Heart right ventricle (tissue), 16 donors: ENCODE measurements at regions not wholly inside any gene's neighbourhood (a gene's known extent, or its start where the extent isn't known, plus 50 kb on each side); places are given as distances from the start of the nearest gene placed in this dataset.
A peak's percentile ranks its signal among the peaks of the same experiment; 100 is the strongest.

ENCODE experiments used
- ATAC-seq, 8 donors: fragments of 200-7000 bp; cut with Tn5 transposase; one replicate each; pipeline ENCODE4 v1.9.1; 2020; ENCODE audit warnings: mild to moderate bottlenecking in 8 of 8, moderate library complexity in 8 of 8, moderate number of reproducible peaks in 1 of 8
- DNase-seq, 2 donors: peaks; one replicate each; pipeline ENCODE4 v3.0.0-alpha.2; 2020
- H3K27ac ChIP-seq, 10 donors: fragments of 200-600 bp; sonication (generic) in 2 of 10; one replicate each; pipeline versions ENCODE4 v1.5.0 to v1.8.0; 2020 to 2022; ENCODE audit warnings: mild to moderate bottlenecking in 3 of 10
- H3K27me3 ChIP-seq, 7 donors: fragments of 200-600 bp; one replicate each; pipeline ENCODE4 v1.8.0; 2021 to 2022; ENCODE audit warnings: mild to moderate bottlenecking in 2 of 7
- H3K36me3 ChIP-seq, 9 donors: fragments of 200-600 bp; sonication (generic) in 1 of 9; one replicate each; pipeline versions ENCODE4 v1.5.0 to v1.8.0; 2020 to 2022; ENCODE audit warnings: mild to moderate bottlenecking in 2 of 9
- H3K4me1 ChIP-seq, 9 donors: fragments of 200-600 bp; sonication (generic) in 1 of 9; one replicate each; pipeline versions ENCODE4 v1.5.0 to v1.8.0; 2020 to 2022; ENCODE audit warnings: mild to moderate bottlenecking in 4 of 9
- H3K4me3 ChIP-seq, 10 donors: fragments of 200-600 bp; sonication (generic) in 2 of 10; one replicate each; pipeline versions ENCODE4 v1.5.0 to v1.8.0; 2020 to 2022; ENCODE audit warnings: mild to moderate bottlenecking in 7 of 10, moderate library complexity in 2 of 10
- H3K9me3 ChIP-seq, 11 donors: fragments of 200-600 bp in 10 of 11; sonication (generic) in 2 of 11; one replicate each; pipeline versions ENCODE4 v1.5.0 to v1.8.0; 2013 to 2022; ENCODE audit warnings: mild to moderate bottlenecking in 2 of 11, control low read depth in 1 of 11, moderate library complexity in 1 of 11
- WGBS, 2 donors: extraction: QIAGEN DNeasy Blood & Tissue Kit; methylation state at CpG; one replicate each; pipeline ENCODE4 v1.1.7; 2013; ENCODE audit warnings: inconsistent platforms in 1 of 2; 5-methylcytosine and 5-hydroxymethylcytosine counted together
- intact Hi-C, 10 donors: fragments of 100-400 bp; cut with DNase I; formaldehyde crosslinking; loops; one replicate each; pipeline versions ENCODE4 v1.11.1 to v1.14.2; 2022
- TF ChIP-seq, protein P1 (sequence below), 9 donors: fragments of 200-600 bp; sonication (generic) in 2 of 9; IDR thresholded peaks; one replicate each; pipeline versions ENCODE4 v1.5.0 to v1.8.0; 2021 to 2022; ENCODE audit warnings: antibody characterized with exemption in 9 of 9, mild to moderate bottlenecking in 5 of 9, moderate library complexity in 1 of 9
- donor health status: Arrhythmogenic right ventricular cardiomyopathy.
- donor health status: ischemic (EF 13 %, LVEDD 7.1; RV severe dilation, severe dysfunction).
- donor health status: healthy with polysubstance abuse.
- donor health status: DM: no; HTN: yes; CAD: no.
- donor health status: DM: no; HTN: no; CAD: no.
- donor health status: ischemic (EF 25% LVEDD 6.9; RV normal size, moderate dysfunction).
- donor health status: ischemic (EF 25% LVEDD 5.7; RV mildly dilated, moderate dysfunction).
- donor health status: healthy.
- donor health status: DM: yes; HTN: yes; CAD: no.
- donor health status: Ischemic cardiomyopathy.
- donor health status: ischemic (EF 35%, LVEDD 5.7; RV mildly dilated, moderate dysfunction).
- donor health status: nonischemic (EF 11% LVEDD 7.7; RV severe dilation, severe dysfunction).
- donor health status: DM: yes; HTN: yes; CAD: no.
- donor health status: PGD.
- donor health status: ischemic (EF 29% LVEDD 5.4; RV normal size, mild dysfunction).
- donor health status: nonischemic (EF 23%, LVEDD 6.1; RV moderate dilation, normal function).

DNA sequence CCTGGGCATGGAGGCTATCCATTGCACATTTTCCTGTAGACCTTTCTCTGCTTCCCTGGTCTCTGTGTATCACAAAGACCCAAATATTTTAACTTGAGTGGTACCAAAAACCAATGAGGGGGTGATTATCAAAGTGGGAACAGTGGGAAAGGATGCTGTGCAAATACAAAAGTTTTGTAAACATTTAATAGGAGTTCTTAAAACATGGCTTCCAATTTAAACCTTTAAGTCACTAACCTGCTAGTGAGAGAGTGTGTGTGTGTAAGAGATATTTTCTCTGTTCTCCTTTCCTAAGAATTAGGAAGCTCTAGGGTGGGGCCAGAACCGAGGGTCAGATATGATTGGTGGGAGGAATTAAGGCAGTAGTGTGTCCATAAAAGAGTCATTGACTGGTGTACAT, 64.5 kb upstream of the ARHGAP5 start:
- no peak for DNase-seq
- Histone ChIP-seq H3K9me3 (no peaks in the 10 kb centered on the region), H3K4me3 (no peak overlapping the region), H3K4me1 (peaks cover under 1 to 60% (median 19%) of the 10 kb centered on the region in 9 donors), H3K27ac (no peak overlapping the region), H3K27me3 (no peaks in the 10 kb centered on the region), H3K36me3 (no peaks in the 10 kb centered on the region)
- TF ChIP-seq, protein P1, sequence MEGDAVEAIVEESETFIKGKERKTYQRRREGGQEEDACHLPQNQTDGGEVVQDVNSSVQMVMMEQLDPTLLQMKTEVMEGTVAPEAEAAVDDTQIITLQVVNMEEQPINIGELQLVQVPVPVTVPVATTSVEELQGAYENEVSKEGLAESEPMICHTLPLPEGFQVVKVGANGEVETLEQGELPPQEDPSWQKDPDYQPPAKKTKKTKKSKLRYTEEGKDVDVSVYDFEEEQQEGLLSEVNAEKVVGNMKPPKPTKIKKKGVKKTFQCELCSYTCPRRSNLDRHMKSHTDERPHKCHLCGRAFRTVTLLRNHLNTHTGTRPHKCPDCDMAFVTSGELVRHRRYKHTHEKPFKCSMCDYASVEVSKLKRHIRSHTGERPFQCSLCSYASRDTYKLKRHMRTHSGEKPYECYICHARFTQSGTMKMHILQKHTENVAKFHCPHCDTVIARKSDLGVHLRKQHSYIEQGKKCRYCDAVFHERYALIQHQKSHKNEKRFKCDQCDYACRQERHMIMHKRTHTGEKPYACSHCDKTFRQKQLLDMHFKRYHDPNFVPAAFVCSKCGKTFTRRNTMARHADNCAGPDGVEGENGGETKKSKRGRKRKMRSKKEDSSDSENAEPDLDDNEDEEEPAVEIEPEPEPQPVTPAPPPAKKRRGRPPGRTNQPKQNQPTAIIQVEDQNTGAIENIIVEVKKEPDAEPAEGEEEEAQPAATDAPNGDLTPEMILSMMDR (IDR thresholded peaks at IDR 0.05), result no peak
- ATAC-seq, result no peak
- 65 to 83% methylated on average over 1 of the region's 1 CpG for WGBS, 2 donors
- intact Hi-C loops, result no loop called here

DNA sequence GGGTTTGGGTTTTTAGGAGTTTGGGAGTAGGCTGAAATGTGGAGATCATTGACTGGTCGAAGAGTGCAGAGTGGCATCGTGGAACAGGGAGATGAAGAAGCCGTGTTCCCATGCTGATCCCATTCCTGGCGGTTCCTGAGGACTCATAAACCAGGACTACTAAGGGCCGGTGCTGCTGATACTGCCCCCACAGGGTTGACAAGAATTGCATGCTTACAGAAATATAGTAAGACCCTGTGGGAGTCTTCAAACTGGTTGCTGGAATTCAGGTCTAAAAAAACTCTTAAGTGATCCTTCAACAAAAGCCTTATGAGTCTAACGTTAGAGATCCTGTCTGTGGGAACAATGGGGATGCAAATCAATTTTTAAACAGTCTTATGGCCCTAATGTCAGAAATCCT, 64.0 kb upstream of the ARHGAP5 start:
- Histone ChIP-seq H3K27ac (no peak overlapping the region), H3K27me3 (no peaks in the 10 kb centered on the region), H3K9me3 (no peaks in the 10 kb centered on the region), H3K4me3 (no peak overlapping the region), H3K4me1 (peaks cover 0 to 60% (median 19%) of the 10 kb centered on the region in 9 donors), H3K36me3 (no peaks in the 10 kb centered on the region)
- TF ChIP-seq, protein P1 (IDR thresholded peaks at IDR 0.05), result no peak
- no peak for DNase-seq
- intact Hi-C loops, result no loop called here
- WGBS, 2 donors, result 82 to 83% methylated on average over 6 of the region's 6 CpGs
- ATAC-seq, result no peak

DNA sequence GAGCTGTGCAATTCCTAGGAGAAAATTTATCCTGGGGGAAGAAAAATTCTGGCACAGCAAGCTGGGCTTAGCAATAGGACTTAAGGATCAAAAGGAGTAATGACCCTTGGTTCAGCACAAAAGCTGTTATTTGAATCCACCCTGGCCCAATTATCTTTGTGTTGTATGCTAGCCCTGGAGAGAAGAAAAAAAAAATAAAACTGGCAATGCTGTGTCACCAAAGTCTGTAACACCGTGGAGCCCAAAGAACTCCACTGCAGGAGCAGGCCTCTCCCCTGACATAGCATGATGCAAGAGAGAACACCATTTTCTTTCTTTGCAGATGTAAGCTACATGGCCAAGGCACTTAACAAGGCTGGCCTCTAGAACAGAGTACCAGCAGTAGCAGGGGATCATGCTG, 63.0 kb upstream of the ARHGAP5 start:
- DNase-seq, result no peak
- ATAC-seq, result peak in 1 of 8 donors; percentile 17
- TF ChIP-seq, protein P1 (IDR thresholded peaks at IDR 0.05), result no peak
- Histone ChIP-seq H3K27ac (peak overlapping the region in 1 of 10 donors; percentile 60), H3K4me1 (peaks cover 0 to 66% (median 22%) of the 10 kb centered on the region in 9 donors), H3K27me3 (no peaks in the 10 kb centered on the region), H3K9me3 (no peaks in the 10 kb centered on the region), H3K4me3 (no peak overlapping the region), H3K36me3 (no peaks in the 10 kb centered on the region)
- intact Hi-C loops, result no loop called here
- WGBS, 2 donors, result 31 to 60% methylated on average over 1 of the region's 1 CpG

DNA sequence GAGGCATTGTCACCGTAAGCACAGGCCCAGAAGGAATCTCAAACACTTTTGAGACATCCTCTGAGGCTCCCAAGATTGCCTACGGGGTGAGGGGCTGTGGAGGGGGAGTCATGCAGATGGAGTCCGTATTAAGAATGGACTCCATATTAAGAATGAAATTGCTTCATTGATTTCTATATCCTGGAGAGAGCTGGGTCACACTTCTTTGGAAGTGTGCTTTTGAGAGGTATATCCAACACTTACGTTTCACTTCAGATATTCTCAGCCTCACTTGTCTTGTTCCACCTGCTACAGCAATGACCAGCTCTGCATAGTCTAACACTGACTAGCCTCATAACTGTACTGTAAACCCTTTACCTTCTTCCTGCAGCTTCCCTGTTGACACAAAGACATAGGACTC, 62.6 kb upstream of the ARHGAP5 start:
- no peaks in the 10 kb centered on the region for H3K36me3 ChIP-seq
- no peak for ATAC-seq
- H3K9me3 ChIP-seq, result no peaks in the 10 kb centered on the region
- no peak for DNase-seq
- no peaks in the 10 kb centered on the region for H3K27me3 ChIP-seq
- intact Hi-C loops, result no loop called here
- peak overlapping the region in 4 of 10 donors; percentile 6 to 60 (median 50) for H3K27ac ChIP-seq
- H3K4me3 ChIP-seq, result no peak overlapping the region
- WGBS, 2 donors, result 74 to 81% methylated on average over 4 of the region's 4 CpGs
- TF ChIP-seq, protein P1 (IDR thresholded peaks at IDR 0.05), result no peak
- peaks cover under 1 to 70% (median 26%) of the 10 kb centered on the region in 9 donors for H3K4me1 ChIP-seq
